LNCAP (cell line): ENCODE measurements at regions not wholly inside any gene's neighbourhood (a gene's known extent, or its start where the extent isn't known, plus 50 kb on each side); places are given as distances from the start of the nearest gene placed in this dataset.

Experiments used
- CTCF ChIP-seq: fragments of 450-650 bp; IDR thresholded peaks from 2 replicates; pipeline ENCODE4 v1.5.1; 2017; ENCODE audit warnings: mild to moderate bottlenecking

GRCh38 chr10:64076322-64076940 is 555.2 kb downstream of the REEP3 start:
- TF ChIP-seq CTCF: no peak

GRCh38 chr10:64079341-64079740 is 558.1 kb downstream of the REEP3 start:
- no peak for TF ChIP-seq CTCF

GRCh38 chr10:64080071-64080470 is 558.9 kb downstream of the REEP3 start:
- TF ChIP-seq CTCF: no peak

- TF ChIP-seq CTCF: no peak
Measured at GRCh38 chr10:64081947-64082482, 560.8 kb downstream of the REEP3 start.

GRCh38 chr10:64086083-64086767 is 565.0 kb downstream of the REEP3 start:
- TF ChIP-seq CTCF: no peak

GRCh38 chr10:64089648-64090047 is 568.4 kb downstream of the REEP3 start:
- no peak for TF ChIP-seq CTCF

GRCh38 chr10:64090865-64091264 is 569.7 kb downstream of the REEP3 start:
- TF ChIP-seq CTCF: no peak
